Right lobe of liver (tissue), 4 donors: ENCODE measurements at regions not wholly inside any gene's neighbourhood (a gene's known extent, or its start where the extent isn't known, plus 50 kb on each side); places are given as distances from the start of the nearest gene placed in this dataset.

Experiments
- POLR2A ChIP-seq: fragments of 450-650 bp; IDR thresholded peaks from one replicate; pipeline ENCODE4 v1.6.1; 2017; ENCODE audit warnings: antibody characterized with exemption, mild to moderate bottlenecking
- TF ChIP-seq, protein P1 (sequence below), 4 donors: fragments of 200-600 bp in 3 of 4; fragments of 450-650 bp in 1 of 4; IDR thresholded peaks; one replicate each; pipeline versions ENCODE4 v1.5.1 to v1.8.0; 2016 to 2022; ENCODE audit warnings: antibody characterized with exemption in 4 of 4, mild to moderate bottlenecking in 2 of 4
- donor health status: DM: no; HTN: no; CAD: no.
- donor health status: DM: no; HTN: no; CAD: no.
- donor health status: DM: no; HTN: yes; CAD: no.

DNA sequence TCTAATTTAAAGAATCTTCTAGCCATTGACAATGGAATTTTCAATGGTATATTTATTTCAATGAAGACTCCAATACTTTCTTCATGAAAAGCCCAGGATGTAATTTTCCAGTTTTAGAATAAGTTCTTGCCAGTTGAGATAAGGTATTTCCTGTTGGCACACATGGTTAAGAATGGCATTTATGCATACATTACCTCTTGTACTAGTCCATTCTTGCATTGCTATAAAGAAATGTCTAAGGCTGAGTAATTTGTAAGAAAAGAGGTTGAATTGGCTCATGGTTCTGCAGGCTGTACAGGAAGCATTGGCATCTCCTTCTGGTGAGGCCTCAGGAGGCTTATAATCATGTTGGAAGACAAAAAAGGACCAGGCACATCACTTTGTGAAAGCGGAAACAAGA is 1179.6 kb downstream of the AMY1C start:
- no peak for TF ChIP-seq POLR2A
- TF ChIP-seq, protein P1, sequence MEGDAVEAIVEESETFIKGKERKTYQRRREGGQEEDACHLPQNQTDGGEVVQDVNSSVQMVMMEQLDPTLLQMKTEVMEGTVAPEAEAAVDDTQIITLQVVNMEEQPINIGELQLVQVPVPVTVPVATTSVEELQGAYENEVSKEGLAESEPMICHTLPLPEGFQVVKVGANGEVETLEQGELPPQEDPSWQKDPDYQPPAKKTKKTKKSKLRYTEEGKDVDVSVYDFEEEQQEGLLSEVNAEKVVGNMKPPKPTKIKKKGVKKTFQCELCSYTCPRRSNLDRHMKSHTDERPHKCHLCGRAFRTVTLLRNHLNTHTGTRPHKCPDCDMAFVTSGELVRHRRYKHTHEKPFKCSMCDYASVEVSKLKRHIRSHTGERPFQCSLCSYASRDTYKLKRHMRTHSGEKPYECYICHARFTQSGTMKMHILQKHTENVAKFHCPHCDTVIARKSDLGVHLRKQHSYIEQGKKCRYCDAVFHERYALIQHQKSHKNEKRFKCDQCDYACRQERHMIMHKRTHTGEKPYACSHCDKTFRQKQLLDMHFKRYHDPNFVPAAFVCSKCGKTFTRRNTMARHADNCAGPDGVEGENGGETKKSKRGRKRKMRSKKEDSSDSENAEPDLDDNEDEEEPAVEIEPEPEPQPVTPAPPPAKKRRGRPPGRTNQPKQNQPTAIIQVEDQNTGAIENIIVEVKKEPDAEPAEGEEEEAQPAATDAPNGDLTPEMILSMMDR (IDR thresholded peaks at IDR 0.05), result no peak
